Hematopoietic multipotent progenitor cell (in vitro differentiated cells): ENCODE measurements at regions not wholly inside any gene's neighbourhood (a gene's known extent, or its start where the extent isn't known, plus 50 kb on each side); places are given as distances from the start of the nearest gene placed in this dataset.
A peak's percentile ranks its signal among the peaks of the same experiment; 100 is the strongest.

Experiments used
- DNase-seq, 3 donors: peaks; one replicate each; pipeline ENCODE4 v3.0.0-alpha.2; 2011 to 2015; ENCODE audit warnings: low read depth in 2 of 3, low spot score in 2 of 3

DNA sequence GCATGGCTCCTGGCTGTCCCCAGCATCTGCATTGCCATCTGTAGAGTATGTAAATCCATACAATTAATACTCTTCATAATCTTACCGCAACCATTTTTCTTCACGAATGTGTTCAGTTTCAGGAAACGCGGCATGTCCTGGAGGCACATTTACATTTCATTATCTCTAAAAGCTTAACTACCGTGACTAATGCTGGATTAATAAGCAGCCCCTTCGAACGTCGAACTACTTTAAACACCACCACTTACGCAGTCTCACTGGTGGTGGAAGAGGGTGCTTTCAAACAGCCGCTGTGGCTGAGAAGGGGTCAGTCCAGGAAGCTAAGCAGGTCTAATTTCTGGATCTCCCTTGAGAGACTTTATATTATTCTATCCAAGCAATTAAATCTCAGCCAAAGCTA is 85.6 kb downstream of the C5orf15 start:
- DNase-seq: no peak

DNA sequence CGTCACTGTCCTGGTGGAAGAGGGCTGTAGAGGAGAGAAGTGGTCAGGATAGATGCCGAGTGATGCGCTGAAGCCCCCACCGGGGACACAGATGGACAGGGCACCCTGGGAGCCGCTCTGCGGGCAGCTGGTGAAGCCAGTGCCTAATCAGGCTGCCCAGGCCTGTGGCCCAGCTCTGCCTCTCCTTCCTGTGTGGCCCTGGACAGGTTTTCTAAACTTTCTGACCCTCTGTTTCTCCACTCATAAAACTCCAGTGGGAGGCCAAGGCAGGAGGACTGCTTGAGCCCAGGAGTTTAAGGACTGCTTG is 86.1 kb downstream of the C5orf15 start:
- no peak for DNase-seq

DNA sequence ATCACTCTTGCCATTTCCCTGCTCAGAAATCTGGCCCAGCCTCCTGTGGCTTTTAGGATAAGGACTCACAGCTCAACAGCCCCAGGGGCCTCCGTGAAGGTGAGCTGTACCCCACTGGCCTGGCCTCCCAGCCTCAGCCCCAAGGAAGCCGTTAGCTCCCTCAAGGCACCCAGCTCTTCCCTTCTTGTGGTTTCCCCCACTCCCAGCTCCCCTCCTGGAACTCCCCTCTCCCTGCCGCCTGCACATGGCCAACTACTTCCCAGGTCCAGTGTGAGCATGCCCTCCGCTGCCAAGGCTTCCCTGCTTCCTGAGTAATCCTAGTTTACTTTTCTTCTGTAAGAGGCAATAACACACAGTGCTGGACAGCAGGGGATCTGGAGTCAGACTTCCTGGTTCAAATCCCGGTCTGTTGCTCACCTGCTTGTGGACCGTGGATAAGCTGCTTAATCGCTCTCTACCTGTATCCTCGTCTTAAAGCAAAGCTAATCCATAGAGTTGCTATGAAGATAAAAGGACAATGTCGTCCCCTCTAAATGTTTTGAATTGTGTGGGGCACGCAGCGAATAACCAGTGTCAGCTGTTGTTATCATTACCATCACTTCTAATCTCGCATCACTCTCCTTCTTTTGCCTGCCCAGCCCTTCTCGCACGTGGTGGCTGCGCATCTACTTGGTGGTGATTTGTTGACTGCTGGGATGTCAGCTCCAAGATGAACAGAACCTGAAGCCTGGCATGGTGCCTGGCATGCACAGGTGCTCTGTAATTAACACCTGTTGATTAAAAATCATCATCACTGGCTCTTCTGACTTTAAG is 86.6 kb downstream of the C5orf15 start:
- no peak for DNase-seq

DNA sequence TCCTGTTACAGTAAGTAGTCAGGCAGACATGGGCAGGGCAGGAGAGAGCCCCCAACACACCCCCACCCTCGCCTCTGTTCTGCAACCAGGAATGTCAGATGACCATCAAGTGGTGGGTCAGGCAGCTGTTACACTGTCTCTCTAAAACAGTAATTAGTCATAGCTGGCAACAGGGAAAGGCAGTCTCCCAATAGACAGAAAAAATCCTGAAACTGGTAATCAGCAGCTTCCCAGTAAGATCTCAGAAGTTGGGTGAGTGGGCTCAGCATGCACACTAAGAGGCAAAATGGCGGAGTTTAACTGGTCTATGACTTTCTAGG is 90.2 kb downstream of the C5orf15 start:
- DNase-seq: no peak

DNA sequence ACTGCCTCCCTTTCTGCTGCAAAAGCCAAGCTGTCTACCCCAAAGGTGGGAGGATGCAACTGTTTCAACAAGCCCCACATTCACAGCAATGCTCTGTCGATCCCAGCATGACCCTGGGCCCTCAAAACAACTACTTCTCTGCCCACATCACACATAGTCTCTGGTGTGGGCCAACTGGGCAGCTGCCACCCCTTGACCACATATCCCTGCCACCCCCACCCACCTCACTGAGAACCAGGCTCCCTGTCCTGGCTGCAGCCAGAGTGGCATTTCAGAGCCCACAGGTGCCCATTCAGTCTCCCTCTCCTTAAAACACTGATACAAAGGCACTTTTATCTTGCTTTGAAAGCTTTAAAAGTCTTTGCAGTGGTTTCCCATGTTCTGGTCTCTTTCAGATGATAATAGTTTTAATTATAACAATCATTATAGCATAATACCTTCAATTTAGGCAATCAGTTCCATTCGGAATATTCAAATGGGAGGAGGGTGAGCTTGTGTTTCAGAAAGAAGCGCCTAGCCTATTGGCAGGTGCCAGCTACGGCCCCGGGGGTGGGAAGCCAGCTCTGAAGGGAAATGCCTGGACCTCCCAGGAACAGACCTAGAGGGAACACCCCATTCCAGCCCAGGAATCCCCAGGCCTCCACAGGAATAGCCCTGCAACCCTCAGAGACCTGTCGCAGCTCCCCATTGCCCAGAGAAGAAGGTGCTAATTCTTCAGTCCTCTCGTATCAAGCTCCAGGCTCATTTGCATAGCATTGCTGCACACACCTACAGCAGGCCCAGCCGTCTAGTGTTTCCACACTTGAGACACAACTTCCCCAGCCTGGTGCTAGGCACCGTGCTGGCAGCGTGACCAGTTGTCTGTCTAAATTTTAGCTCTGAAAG is 90.8 kb downstream of the C5orf15 start:
- DNase-seq: no peak

DNA sequence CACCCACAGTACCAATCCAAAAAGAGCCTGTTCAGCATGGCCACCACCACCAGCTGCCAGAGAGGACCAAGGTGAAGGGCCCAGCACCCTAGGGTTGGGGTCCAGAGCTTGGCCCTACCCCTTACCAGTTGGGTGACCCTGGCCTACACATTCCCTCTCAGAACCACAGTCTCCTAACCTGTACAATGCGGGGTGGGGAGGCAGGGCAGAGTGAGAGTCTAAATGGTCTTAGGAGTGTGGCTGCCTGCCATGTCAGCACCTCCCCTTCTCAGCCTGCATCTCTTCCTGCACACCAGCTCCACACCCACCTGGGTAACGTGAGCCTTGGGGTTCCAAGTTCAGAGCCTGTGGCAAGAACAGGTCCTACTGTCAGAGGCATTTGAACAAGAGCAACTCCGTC is 92.2 kb downstream of the C5orf15 start:
- DNase-seq: no peak

DNA sequence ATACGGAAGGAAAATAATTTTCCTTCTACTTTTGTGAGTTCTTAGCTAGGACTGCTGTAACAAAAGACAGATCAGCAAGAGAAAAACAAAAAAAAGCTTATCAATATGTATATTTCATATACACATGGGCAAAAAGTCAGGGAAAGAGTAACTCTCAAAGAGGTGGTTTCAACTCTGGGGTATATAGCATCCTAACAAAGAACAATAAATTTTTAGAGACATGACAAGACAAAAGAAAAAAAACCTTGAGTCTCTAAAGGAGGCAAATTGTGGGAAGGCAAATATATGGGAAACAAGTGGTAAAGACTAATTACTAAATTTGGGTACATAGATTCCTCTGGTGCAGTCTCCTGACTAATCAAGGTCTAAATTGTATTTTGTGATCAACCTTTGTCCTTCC is 93.2 kb downstream of the C5orf15 start:
- DNase-seq: no peak

DNA sequence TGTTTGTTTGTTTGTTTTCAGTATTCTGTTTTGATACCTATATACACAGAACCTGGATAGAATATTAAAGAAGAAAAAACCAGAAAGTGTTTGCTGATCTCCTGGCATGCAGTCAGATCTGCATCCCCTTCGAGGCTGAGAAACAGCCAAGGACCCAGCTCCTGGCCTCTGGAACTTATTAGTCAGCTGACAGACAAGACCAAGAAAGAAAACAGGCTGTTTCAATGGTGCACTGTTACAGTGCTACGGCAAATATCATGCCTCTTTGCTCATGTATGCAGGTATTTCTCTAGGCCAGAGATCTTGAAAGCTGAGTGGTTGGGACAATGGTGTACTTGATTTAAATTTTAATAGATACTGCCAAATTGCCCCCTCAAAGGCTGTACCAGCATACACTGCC is 95.0 kb downstream of the C5orf15 start:
- DNase-seq: no peak

DNA sequence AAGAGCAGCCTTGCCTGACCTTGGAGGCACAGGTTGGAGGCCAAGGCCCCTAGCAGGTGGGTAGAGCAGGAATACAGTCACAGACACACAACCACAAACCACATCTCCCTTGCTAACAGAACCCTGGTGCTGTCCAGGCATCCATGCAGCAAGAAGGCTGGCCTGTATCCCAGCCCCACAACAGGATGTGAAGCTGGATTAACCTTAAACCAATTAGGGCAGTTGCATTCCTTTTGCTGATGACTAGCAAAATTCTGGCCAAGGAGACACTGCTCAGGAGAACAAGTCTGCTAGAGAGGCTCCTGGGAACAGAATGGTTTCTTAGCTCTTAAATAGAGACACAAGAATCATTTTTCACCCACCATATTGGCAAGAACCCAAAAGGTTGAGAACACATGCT is 97.8 kb downstream of the C5orf15 start:
- DNase-seq: no peak

DNA sequence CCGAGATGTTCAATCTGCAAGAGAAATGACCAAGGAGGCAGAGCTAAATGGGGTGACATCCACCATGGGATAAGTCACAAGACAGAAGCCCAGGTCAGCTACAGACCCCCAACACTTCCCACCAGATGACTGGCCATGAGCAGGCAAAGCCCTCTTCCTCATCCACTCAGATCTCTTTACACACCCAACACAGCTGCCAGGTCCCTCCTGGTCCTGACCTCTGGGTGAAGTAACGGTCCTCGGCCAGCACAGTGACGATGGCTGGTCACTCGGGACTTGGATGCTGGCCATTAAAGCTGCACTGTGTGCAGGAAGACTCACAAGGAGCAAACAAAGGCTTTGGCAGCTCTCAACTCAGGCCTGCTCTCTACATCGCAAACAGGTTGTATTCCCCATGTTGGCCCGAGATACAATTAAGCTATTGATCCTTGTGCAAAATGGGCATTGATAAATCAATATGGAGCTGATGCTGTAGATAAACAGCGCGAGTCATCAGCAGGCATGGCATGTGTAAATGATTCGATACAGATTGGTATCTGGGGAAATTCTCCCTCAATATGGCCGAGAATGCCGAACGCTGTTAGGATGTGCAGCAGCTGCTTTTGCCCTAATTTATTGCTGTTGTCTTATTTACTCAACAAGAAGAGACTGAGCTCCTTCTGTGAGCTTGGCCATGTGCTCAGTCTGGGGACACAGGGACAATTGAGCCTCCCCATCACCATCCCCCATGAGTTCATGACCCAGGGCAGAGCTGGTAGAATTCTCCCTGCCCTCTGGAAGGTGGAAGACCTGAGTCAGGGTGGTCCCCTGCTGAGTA is 98.7 kb downstream of the C5orf15 start:
- no peak for DNase-seq

DNA sequence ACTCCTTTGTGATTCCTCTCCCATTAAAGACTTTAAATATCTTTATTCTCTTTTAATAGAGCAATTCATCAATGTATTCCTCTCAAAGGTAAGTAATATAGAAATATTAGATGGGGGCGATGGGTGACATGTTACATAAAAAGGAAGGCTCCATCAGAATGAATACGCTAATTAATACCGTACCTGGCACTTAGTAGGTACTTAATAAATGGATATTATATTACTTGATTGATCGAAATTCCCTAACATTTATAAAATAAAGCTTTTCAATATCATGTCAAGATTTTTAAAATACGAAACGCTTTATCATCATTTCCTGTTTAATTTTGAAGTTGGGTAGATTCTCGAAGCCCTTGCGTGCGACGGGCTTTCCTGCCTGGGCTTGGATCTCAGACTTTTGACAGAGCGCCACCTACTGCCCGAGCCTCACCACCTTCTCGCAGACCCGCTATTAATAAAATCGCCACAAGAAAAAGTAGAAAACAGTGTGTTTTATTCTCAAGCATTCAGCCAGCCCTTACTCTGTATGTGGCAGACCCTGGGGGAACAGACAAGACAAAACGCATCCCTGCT is 99.4 kb downstream of the C5orf15 start:
- peak; percentile 19 to 86 (median 81) for DNase-seq

DNA sequence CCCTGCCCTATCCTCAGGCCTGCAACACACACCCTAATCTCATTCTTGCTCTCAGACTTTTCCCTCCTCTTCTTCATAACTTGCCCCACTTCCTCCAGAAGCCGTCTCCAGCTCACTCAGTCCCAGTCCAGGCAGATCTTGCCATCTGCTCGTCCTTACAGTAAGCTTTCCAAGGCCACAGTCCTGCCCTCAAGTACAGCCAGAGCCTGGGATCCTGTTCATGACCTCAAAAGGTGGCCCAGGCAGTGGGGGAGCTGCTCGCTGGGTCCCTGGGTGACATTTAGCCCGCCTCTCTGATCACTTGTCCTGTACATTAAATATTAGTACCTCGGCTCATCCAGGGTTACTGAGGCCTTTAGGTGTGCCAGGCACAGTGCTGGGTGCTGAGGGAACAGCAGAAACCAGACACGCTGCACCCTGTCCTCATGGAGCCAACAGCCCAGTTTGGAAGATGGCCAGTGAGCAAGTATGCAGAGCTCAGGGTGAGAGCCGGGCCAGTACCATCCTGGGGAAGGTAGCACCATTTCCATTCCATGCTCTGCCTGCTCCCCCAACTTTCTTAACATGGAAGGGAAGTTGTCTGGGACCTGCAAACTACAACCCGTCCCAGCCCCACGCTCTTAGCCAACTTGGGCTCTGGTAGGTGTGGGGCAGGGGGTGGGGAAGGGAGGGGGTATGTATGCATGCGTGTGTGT is 100.4 kb downstream of the C5orf15 start:
- DNase-seq: no peak

DNA sequence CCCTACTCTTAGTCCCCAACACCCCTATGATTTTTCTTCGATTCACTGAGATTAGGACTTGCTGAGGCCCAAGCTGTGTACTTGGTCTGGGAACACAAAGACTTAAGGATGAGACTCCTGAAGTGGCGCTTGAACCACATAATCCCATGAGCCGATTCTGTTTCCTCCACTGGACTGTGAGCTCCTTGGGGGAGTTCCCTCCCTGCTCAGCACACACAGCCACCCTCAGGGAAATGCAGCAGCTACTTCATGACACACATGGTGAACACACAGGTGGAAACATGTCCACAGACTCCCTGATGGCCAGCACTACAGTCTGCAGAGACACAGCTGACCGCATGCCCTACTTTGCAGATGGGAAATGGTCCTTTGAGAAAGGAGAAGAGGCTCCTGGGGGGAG is 101.1 kb downstream of the C5orf15 start:
- DNase-seq: no peak

DNA sequence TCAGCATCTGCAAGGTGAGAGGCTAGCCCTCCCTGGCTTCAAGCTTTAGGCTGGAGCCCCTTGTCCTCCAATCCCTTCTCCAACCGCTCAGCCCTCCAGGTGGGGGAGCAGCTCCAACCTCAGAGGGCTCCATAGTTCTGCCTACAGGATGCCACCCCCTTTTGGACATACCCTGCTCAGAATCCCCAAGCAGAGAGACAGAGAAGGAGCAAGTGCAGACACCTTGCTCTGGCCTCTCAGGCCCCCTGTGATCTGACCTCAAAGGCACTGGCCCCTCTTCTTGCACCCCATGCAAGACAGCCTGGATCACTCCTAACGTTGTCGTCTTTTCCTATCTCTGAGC is 101.6 kb downstream of the C5orf15 start:
- no peak for DNase-seq

DNA sequence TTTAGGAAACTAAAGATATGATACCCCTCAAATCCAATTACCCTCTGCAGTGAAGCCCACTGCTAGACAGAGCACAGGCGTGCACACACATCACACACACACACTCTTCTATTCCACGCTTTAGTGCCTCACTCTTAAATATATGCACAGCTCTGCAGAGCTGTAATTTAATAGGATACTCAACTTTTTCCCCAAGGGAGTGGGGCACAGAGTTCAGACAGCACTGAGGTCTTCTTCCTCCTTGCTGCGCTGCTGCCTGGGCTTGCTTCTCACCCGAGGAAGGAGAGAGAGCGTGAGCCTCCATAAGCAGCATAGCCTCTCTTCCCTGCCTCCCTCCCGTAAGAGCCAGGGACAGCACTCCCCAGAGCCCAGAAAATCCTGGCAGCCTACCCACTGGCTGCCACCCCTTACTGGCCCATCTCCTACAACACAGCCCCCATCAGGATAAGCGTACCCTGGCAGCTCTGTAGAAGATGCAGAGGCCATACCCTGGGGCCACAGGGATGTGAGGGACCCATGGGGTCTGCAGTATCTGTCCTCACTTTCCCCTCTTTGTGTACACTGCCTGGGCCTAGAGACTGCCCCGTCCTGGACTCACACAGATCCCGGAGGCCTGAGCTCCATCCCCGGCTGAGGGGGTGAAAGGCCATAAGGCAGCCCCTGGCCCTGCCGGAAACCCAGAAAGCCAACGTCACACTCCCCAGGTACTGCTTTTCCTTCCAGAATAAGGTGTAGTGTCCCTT is 102.1 kb downstream of the C5orf15 start:
- no peak for DNase-seq

DNA sequence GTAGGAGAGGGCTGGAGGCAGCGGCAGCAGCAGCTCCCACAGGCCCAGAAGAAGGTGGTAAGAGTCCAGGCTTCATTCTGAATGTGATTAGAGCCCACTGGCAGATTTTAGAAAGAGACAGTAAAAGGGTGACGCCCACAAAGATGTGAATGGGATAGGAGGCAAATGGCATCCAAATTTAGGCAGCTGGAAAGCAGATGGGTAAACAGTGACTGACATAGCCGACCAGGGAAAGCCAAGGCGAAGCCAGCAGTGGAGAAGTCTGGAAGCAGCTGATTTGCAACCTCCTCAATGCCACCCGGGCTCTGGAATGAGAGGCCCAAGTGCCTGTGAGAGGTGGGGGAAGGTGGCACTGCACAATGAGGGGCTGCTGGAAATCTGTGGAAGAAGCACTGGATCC is 103.3 kb downstream of the C5orf15 start:
- DNase-seq: no peak

DNA sequence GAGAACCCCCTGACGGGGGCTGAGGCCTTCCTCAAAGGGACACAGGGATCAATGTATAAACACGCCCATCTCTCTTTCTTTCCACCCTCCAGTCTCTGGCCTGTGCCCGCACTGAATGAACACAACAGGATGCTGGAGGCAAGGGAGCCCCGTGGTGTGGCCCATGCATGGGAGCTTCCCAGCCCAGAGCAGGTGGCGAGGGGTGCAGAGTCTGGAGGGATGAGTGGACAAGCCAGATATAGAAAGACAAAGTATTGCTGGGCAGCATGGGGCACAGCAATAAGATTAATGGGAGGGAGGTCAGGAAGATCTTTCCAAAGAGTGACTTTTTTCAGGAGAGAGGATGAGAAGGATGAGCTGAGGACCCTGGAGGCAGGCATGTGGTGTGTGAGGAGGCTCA is 103.7 kb downstream of the C5orf15 start:
- DNase-seq: no peak

DNA sequence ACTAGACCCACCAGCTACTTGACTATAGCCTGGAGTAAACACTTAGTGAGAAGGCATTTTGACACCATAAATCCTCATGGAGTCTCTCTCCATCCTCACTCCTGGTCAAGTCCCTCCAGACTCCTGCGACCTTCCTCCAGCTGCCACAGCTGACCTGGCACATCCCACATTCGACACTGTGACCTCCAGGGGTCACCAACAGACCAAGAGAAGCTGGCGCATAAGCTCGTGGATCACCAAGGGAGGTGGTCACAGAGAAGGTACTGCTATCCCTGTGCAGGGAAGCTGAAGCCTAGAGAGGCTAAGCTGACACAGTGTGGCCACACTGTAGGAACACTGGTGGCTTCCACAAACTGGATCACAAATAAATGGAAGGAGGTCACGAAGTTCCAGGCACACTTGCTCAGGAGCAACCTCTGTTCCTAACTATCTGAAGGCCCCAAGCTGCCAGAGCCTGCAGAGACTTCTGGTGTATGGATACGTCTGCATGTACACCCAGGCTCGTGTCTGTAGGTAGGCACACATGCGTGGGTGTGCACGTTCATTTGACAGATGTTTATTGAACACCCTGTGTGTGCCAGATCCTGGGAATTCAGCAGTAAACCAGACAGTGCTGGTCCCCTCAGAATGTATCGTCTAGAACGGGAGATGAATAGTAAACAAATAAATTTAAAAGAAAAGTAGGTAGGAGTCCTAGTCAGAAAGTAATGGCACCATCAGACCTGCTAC is 104.4 kb downstream of the C5orf15 start:
- no peak for DNase-seq

DNA sequence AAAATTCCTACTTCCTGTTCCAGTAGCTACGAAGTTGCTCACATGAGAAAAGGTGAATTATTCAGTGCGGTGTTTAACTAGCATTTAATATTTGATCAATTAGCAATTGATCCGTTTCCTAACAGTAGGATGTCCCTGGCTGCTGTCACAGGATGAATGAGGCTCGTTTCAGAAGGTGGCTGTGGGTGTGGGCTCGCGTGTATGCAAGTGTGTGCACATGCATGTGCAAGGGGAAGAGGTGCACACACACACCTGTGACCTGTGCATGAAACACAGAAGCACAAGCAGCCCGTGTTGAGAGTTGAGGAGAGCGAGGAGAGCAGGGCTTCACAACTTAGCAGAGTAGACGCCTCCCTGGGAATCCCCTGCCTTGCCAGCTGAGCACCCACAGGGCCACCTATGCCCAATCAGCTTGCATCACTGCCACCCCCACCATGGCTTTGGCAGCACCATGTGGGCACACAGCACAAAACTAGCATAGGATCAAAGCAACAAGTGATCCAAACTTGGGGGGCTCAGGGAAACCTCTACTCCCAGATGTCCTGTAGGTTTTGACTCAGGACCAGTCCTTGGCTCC is 107.2 kb downstream of the C5orf15 start:
- DNase-seq: no peak
